K562 (cell line): ENCODE measurements at regions not wholly inside any gene's neighbourhood (a gene's known extent, or its start where the extent isn't known, plus 50 kb on each side); places are given as distances from the start of the nearest gene placed in this dataset.

Experiments used
- ATAC-seq: fragments of 200-7000 bp; cut with Tn5 transposase; 3 replicates; pipeline ENCODE4 v1.9.1; 2020; ENCODE audit warnings: moderate library complexity
- BruUV-seq: library from RNA; stranded (reverse); fragments of 400-500 nt; replicated peaks from 2 replicates; lab custom pipeline; 2021; lab: Mats Ljungman, UMichigan
- CTCF ChIA-PET: fragments of 300-600 bp; formaldehyde crosslinking; extraction: SDS; loops from one replicate; lab custom pipeline; 2021; ENCODE audit warnings: low intra/inter-chr PET ratio; lab: Yijun Ruan, JAX
- POLR2A ChIA-PET: fragments of 300-600, 350-650 bp; sonication (Branson Sonifier 250); formaldehyde crosslinking; extraction: SDS; loops from one replicate; lab custom pipeline; 2021; ENCODE audit warnings: antibody characterized with exemption, inconsistent platforms; lab: Yijun Ruan, JAX
- DNase-seq, 4 experiments: peaks; one replicate each; pipeline versions ENCODE4 v3.0.0 to v3.0.0-alpha.2; 2011 to 2018; ENCODE audit warnings: low spot score in 3 of 4, mixed read lengths in 3 of 4; ENCODE audit errors: extremely low read depth in 1 of 4
- FAIRE-seq: peaks from 2 replicates; lab custom pipeline; 2011; peaks lifted over from hg19 to GRCh38; lab: Jason Lieb, UNC
- H2AFZ ChIP-seq: 2 replicates; pipeline ENCODE4 v1.6.0; 2011; ENCODE audit warnings: low read depth, low read length, control low read depth, inconsistent platforms
- H3K27ac ChIP-seq: fragments of 200-600 bp; 3 replicates; pipeline ENCODE4 v1.8.0; 2011; ENCODE audit warnings: low read depth, mild to moderate bottlenecking, control low read depth, inconsistent platforms, low read length, moderate library complexity, mixed read lengths; ENCODE audit errors: extremely low read depth
- H3K27me3 ChIP-seq, 2 experiments: fragments of 300-600 bp in 1 of 2; 2 replicates in 1 of 2; 3 replicates in 1 of 2; pipeline versions ENCODE4 v1.6.0 to v1.8.0; 2011; ENCODE audit warnings: inconsistent platforms in 2 of 2, low read length in 2 of 2, mild to moderate bottlenecking in 1 of 2, mixed read lengths in 1 of 2, moderate library complexity in 1 of 2; ENCODE audit not compliant: control insufficient read depth in 2 of 2, insufficient read depth in 2 of 2
- H3K36me3 ChIP-seq: fragments of 300-600 bp; 3 replicates; pipeline ENCODE4 v1.8.0; 2011; ENCODE audit warnings: mild to moderate bottlenecking, low read length, inconsistent platforms; ENCODE audit not compliant: control insufficient read depth, insufficient read depth
- H3K4me1 ChIP-seq, 2 experiments: fragments of 200-600 bp in 1 of 2; replicated peaks in 1 of 2; 2 replicates in 1 of 2; 3 replicates in 1 of 2; pipeline versions ENCODE4 v1.5.1 to v1.8.0; 2011; ENCODE audit warnings: inconsistent platforms in 2 of 2, low read length in 2 of 2, mild to moderate bottlenecking in 1 of 2, mixed read lengths in 1 of 2, moderate library complexity in 1 of 2; ENCODE audit not compliant: control insufficient read depth in 2 of 2, insufficient read depth in 2 of 2
- H3K4me2 ChIP-seq: 2 replicates; pipeline ENCODE4 v1.6.1; 2011; ENCODE audit warnings: low read length, control low read depth, inconsistent platforms, mixed read lengths; ENCODE audit not compliant: insufficient read depth
- H3K4me3 ChIP-seq: fragments of 200-600 bp; sonication (generic), shearing (Covaris generic); 2 replicates; pipeline ENCODE4 v1.5.1; 2016; ENCODE audit warnings: control low read depth, inconsistent platforms
- H3K79me2 ChIP-seq: fragments of 200-600 bp; 3 replicates; pipeline ENCODE4 v1.8.0; 2011; ENCODE audit warnings: low read length, inconsistent platforms; ENCODE audit not compliant: control insufficient read depth, insufficient read depth
- H3K9ac ChIP-seq, 2 experiments: 2 replicates each; pipeline versions ENCODE4 v1.6.0 to v1.6.1; 2011; ENCODE audit warnings: low read depth in 2 of 2, low read length in 2 of 2, control low read depth in 1 of 2, inconsistent platforms in 1 of 2, mild to moderate bottlenecking in 1 of 2, mixed read lengths in 1 of 2; ENCODE audit not compliant: insufficient read depth in 1 of 2
- H3K9me1 ChIP-seq: one replicate; pipeline ENCODE4 v1.6.0; 2011; ENCODE audit warnings: inconsistent platforms, mild to moderate bottlenecking, low read length, moderate library complexity; ENCODE audit not compliant: control insufficient read depth, insufficient read depth
- H3K9me3 ChIP-seq: replicated peaks from 2 replicates; pipeline ENCODE4 v1.5.1; 2011; ENCODE audit warnings: low read depth, low read length, inconsistent platforms; ENCODE audit not compliant: control insufficient read depth, insufficient read depth
- H4K20me1 ChIP-seq: replicated peaks from 2 replicates; pipeline ENCODE4 v1.6.1; 2011; ENCODE audit warnings: low read length, inconsistent platforms, mixed read lengths; ENCODE audit not compliant: control insufficient read depth, insufficient read depth
- ARHGAP35 ChIP-seq: fragments of 450-650 bp; IDR thresholded peaks from 2 replicates; pipeline ENCODE4 v1.6.1; 2018; ENCODE audit not compliant: partially characterized antibody
- ARID2 ChIP-seq: fragments of 450-650 bp; IDR thresholded peaks from 2 replicates; pipeline ENCODE4 v1.6.1; 2017; ENCODE audit warnings: antibody characterized with exemption, mild to moderate bottlenecking
- CHCHD3 ChIP-seq: fragments of 250-450 bp; sonication (Bioruptor Pico); IDR thresholded peaks from 2 replicates; pipeline ENCODE4 v2.1.2; 2022; ENCODE audit warnings: mild to moderate bottlenecking
- CUX1 ChIP-seq: fragments of 200-800 bp; sonication (Bioruptor generic); IDR thresholded peaks from 2 replicates; pipeline ENCODE4 v1.6.1; 2016; ENCODE audit warnings: missing genetic modification characterization, missing compliant biosample characterization
- ELF1 ChIP-seq: fragments of 200-800 bp; sonication (Bioruptor generic); IDR thresholded peaks from 2 replicates; pipeline ENCODE4 v1.6.1; 2016; ENCODE audit warnings: missing genetic modification characterization, missing compliant biosample characterization
- FUS ChIP-seq: fragments of 200-400 bp; formaldehyde crosslinking; optimal IDR thresholded peaks from 2 replicates; pipeline ENCODE3; 2017; ENCODE audit warnings: low read depth, low read length
- ID3 ChIP-seq, 2 experiments: fragments of 250-450 bp in 1 of 2; fragments of 450-650 bp in 1 of 2; sonication (Bioruptor Pico) in 1 of 2; IDR thresholded peaks; 2 replicates each; pipeline versions ENCODE4 v1.6.1 to v1.8.0; 2016 to 2021; ENCODE audit warnings: mild to moderate bottlenecking in 2 of 2, moderate library complexity in 2 of 2, missing compliant biosample characterization in 1 of 2, missing genetic modification characterization in 1 of 2
- MAZ ChIP-seq, 2 experiments: fragments of 450-650 bp in 1 of 2; sonication (generic) in 1 of 2; formaldehyde crosslinking; IDR thresholded peaks in 1 of 2; conservative IDR thresholded peaks in 1 of 2; 2 replicates each; pipeline versions ENCODE4 v1.4.0 to v1.5.0; 2020; ENCODE audit warnings: mild to moderate bottlenecking in 1 of 2, missing genetic modification reagents in 1 of 2
- MTF1 ChIP-seq: fragments of 250-450 bp; sonication (Bioruptor Pico); IDR thresholded peaks from 2 replicates; pipeline ENCODE4 v1.9.0; 2021; ENCODE audit warnings: moderate library complexity, mild to moderate bottlenecking, inconsistent platforms, borderline replicate concordance
- SIN3B ChIP-seq: fragments of 450-650 bp; IDR thresholded peaks from 2 replicates; pipeline ENCODE4 v1.6.1; 2017; ENCODE audit warnings: low read depth, mild to moderate bottlenecking, moderate library complexity
- SMARCA4 ChIP-seq: fragments of 450-650 bp; IDR thresholded peaks from 2 replicates; pipeline ENCODE4 v1.6.1; 2016
- ZMIZ1 ChIP-seq, 2 experiments: fragments of 150-350 bp in 1 of 2; IDR thresholded peaks; 2 replicates each; pipeline ENCODE4 v1.6.1; 2012 to 2016; ENCODE audit warnings: low read depth in 2 of 2, low read length in 2 of 2, mild to moderate bottlenecking in 1 of 2, moderate library complexity in 1 of 2
- WGBS: fragments of 100-300 bp; shearing (Covaris generic); methylation state at CpG from one replicate; pipeline ENCODE4 v1.1.6; 2016; ENCODE audit warnings: low coverage, mixed read lengths; ENCODE audit not compliant: insufficient coverage; ENCODE audit errors: missing lambda C conversion rate; 5-methylcytosine and 5-hydroxymethylcytosine counted together
- in situ Hi-C: fragments of 300-500 bp; cut with MboI; formaldehyde crosslinking; loops from 4 replicates; pipeline ENCODE4 v1.15.0; 2018; ENCODE audit warnings: inconsistent platforms, mixed read lengths
- intact Hi-C: fragments of 100-400 bp; cut with micrococcal nuclease; formaldehyde crosslinking; loops from 2 replicates; pipeline ENCODE4 v1.14.2; 2022

- in situ Hi-C loops, result no loop called here
Measured at GRCh38 chr9:90974643-90975245, 173.1 kb downstream of the SYK start.

More at GRCh38 chr9:90974643-90975245, 173.1 kb downstream of the SYK start:
- Histone ChIP-seq H3K27me3 (peaks cover 2 to 70% of the 10 kb centered on the region in 2 experiments; a peak in 4 of 5 replicates), H3K4me1 (no peaks in the 10 kb centered on the region; a peak in 1 of 5 replicates), H3K9me3 (no peaks in the 10 kb centered on the region), H3K4me2 (no peak overlapping the region), H3K4me3 (no peak overlapping the region), H3K36me3 (no peaks in the 10 kb centered on the region), H4K20me1 (no peaks in the 10 kb centered on the region), H2AFZ (no peak overlapping the region), H3K9me1 (no peaks in the 10 kb centered on the region), H3K27ac (no peak overlapping the region), H3K79me2 (no peaks in the 10 kb centered on the region), H3K9ac (no peak overlapping the region)
- CTCF ChIA-PET, result no interaction called here
- no TSS peak for BruUV-seq
- WGBS, result 0% methylated on average over 8 of the region's 9 CpGs
- DNase-seq (no peak), FAIRE-seq (no peak), ATAC-seq (no peak)
- intact Hi-C loops, result no loop called here
- POLR2A ChIA-PET, result interaction anchor here (0.6 kb wide), 1 partner anchor 11 kb away, joined by 3 read pairs; no protein-coding TSS in a partner anchor
- TF ChIP-seq CUX1 (CRISPR knock-in tag), result no peak
- TF ChIP-seq SMARCA4, result no peak
- TF ChIP-seq CHCHD3 (CRISPR knock-in tag), result no peak
- TF ChIP-seq ARHGAP35, result no peak
- TF ChIP-seq ELF1 (tag), result no peak
- no peak for TF ChIP-seq FUS
- TF ChIP-seq ZMIZ1 (IDR thresholded peaks at IDR 0.05; ENCODE audit: low read depth in 2 of 2, low read length in 2 of 2), result no peak
- no peak for TF ChIP-seq ID3 (CRISPR knock-in tag; IDR thresholded peaks at IDR 0.05)
- TF ChIP-seq ID3 (tag; IDR thresholded peaks at IDR 0.05), result no peak
- no peak for TF ChIP-seq ARID2
- TF ChIP-seq MAZ (CRISPR knock-in tag; conservative IDR thresholded peaks at IDR 0.05 in 1 of 2, IDR thresholded peaks at IDR 0.05 in 1 of 2), result no peak
- TF ChIP-seq MTF1 (CRISPR knock-in tag), result no peak
- no peak for TF ChIP-seq SIN3B
